Stimulated activated CD8-positive, alpha-beta memory T cell treated with anti-CD3 and anti-CD28 coated beads, Interleukin-2, amount 100 ng/mL, for 1 hour (primary cell): ENCODE measurements at regions not wholly inside any gene's neighbourhood (a gene's known extent, or its start where the extent isn't known, plus 50 kb on each side); places are given as distances from the start of the nearest gene placed in this dataset.
"Not testable (repeated sequence)": the region's sequence is repeated elsewhere in the genome, so short reads cannot be mapped to it uniquely, and the experiment has no call there.

Experiments
- DNase-seq, 2 donors: peaks; one replicate each; pipeline ENCODE4 v3.0.0-alpha.2; 2020; ENCODE audit warnings: low read depth in 2 of 2

- DNase-seq, result no peak
Observed at GRCh38 chr14:41072776-41073175, 533.9 kb upstream of the LRFN5 start.

- DNase-seq, result no peak
Observed at GRCh38 chr14:41071351-41071750, 535.3 kb upstream of the LRFN5 start.

- DNase-seq, result no peak
Observed at GRCh38 chr14:41062826-41063225, 543.9 kb upstream of the LRFN5 start.

GRCh38 chr14:41055589-41055988, 551.1 kb upstream of the LRFN5 start:
- DNase-seq, result no peak

- no peak for DNase-seq
Observed at GRCh38 chr14:41051801-41052200, 554.9 kb upstream of the LRFN5 start.

GRCh38 chr14:41047763-41048162, 558.9 kb upstream of the LRFN5 start:
- no peak for DNase-seq

- DNase-seq, result no peak
Observed at GRCh38 chr14:41037388-41037787, 569.3 kb upstream of the LRFN5 start.

GRCh38 chr14:41034969-41035368, 571.7 kb upstream of the LRFN5 start:
- DNase-seq, result no peak

- DNase-seq, result no peak
Observed at GRCh38 chr14:41022932-41023331, 583.7 kb upstream of the LRFN5 start.

- DNase-seq, result no peak
Observed at GRCh38 chr14:41016213-41016612, 590.5 kb upstream of the LRFN5 start.

- DNase-seq, result no peak
Observed at GRCh38 chr14:41000350-41000749, 606.3 kb upstream of the LRFN5 start.

GRCh38 chr14:40989260-40989659, 617.4 kb upstream of the LRFN5 start:
- no peak for DNase-seq

- no peak for DNase-seq
Observed at GRCh38 chr14:40987481-40987880, 619.2 kb upstream of the LRFN5 start.

GRCh38 chr14:40986655-40987054, 620.0 kb upstream of the LRFN5 start:
- no peak for DNase-seq

GRCh38 chr14:40985584-40985983, 621.1 kb upstream of the LRFN5 start:
- DNase-seq, result no peak

GRCh38 chr14:40983604-40984003, 623.1 kb upstream of the LRFN5 start:
- DNase-seq, result no peak

- DNase-seq, result no peak
Observed at GRCh38 chr14:40981247-40981646, 625.4 kb upstream of the LRFN5 start.

GRCh38 chr14:40960257-40960656, 646.4 kb upstream of the LRFN5 start:
- not testable (repeated sequence) for DNase-seq

GRCh38 chr14:40955131-40955505, 651.6 kb upstream of the LRFN5 start:
- no peak for DNase-seq

- not testable (repeated sequence) for DNase-seq
Observed at GRCh38 chr14:40954448-40955130, 652.1 kb upstream of the LRFN5 start.

- DNase-seq, result no peak
Observed at GRCh38 chr14:40944521-40944920, 662.2 kb upstream of the LRFN5 start.

- DNase-seq, result no peak
Observed at GRCh38 chr14:40936861-40937260, 669.8 kb upstream of the LRFN5 start.

- no peak for DNase-seq
Observed at GRCh38 chr14:40920380-40920779, 686.3 kb upstream of the LRFN5 start.

GRCh38 chr14:40911141-40911540, 695.5 kb upstream of the LRFN5 start:
- no peak for DNase-seq
